ENCODE measurements at regions not wholly inside any gene's neighbourhood (a gene's known extent, or its start where the extent isn't known, plus 50 kb on each side); places are given as distances from the start of the nearest gene placed in this dataset.

DNA sequence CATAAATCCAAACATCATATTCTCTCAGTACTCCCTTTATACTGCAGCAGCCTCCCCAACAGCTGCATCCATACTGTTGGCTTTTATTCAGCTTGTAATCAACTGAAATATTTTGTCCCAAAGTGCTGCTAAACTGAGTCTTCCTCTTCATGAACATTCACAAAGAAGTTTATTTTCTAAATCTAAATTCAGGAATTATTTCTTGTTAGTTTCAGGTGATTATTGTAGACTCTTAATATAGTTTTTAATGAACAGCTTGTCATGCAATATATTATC, 269.3 kb upstream of the UBE2E2 start:
- ChIA-PET CTCF (no interaction called here), POLR2A (no interaction called here)
- TF ChIP-seq, protein P1, sequence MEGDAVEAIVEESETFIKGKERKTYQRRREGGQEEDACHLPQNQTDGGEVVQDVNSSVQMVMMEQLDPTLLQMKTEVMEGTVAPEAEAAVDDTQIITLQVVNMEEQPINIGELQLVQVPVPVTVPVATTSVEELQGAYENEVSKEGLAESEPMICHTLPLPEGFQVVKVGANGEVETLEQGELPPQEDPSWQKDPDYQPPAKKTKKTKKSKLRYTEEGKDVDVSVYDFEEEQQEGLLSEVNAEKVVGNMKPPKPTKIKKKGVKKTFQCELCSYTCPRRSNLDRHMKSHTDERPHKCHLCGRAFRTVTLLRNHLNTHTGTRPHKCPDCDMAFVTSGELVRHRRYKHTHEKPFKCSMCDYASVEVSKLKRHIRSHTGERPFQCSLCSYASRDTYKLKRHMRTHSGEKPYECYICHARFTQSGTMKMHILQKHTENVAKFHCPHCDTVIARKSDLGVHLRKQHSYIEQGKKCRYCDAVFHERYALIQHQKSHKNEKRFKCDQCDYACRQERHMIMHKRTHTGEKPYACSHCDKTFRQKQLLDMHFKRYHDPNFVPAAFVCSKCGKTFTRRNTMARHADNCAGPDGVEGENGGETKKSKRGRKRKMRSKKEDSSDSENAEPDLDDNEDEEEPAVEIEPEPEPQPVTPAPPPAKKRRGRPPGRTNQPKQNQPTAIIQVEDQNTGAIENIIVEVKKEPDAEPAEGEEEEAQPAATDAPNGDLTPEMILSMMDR (IDR thresholded peaks at IDR 0.05; ENCODE audit: insufficient read depth, low read length, missing control alignments): no peak
- no peak overlapping the region for H3K4me3 ChIP-seq (ENCODE audit: low read depth, low read length)
- no peak for DNase-seq (ENCODE audit: low read depth, low spot score)

DNA sequence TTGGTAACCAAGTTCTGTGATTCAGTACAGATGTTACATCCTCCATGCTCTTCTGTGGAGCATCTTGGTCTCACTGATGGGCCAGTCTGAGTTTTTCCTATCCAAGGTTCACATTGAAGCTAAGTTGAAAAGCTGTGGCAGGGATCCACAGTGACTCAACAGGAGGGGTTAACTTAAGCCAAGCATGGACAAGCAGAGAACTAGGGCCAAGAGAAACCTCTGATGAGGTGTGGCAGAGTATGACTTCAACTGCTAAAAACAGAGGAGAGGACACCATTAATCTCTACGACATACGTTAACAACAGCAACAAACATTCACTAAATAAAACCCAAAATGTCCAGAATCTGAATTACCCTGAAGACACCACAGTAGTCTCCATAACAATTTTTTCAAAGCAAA, 268.1 kb upstream of the UBE2E2 start:
- CTCF ChIA-PET: no interaction called here
- DNase-seq (ENCODE audit: low read depth, low spot score): no peak
- TF ChIP-seq, protein P1 (IDR thresholded peaks at IDR 0.05; ENCODE audit: insufficient read depth, low read length, missing control alignments): no peak
- POLR2A ChIA-PET: no interaction called here
- H3K4me3 ChIP-seq (ENCODE audit: low read depth, low read length): no peak overlapping the region

DNA sequence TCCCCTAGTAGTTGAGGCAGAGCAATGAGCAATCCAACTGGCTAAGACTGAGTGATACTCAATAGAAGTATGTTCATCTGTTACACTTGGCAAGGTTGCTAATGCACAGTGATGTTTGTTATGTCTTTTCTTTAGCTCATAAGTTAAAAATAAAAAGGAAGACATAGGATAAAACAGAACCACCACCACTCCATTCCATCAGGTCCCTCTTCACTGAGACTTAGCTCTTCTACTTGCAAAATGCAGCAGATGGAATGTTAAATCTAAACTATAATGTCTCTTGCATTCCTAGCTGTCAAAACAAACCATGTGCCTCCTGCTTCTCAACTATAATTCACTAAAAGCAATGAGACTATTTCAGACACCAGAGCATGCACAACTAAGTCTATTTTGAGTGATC, 265.6 kb upstream of the UBE2E2 start:
- POLR2A ChIA-PET: no interaction called here
- DNase-seq (ENCODE audit: low read depth, low spot score): no peak
- H3K4me3 ChIP-seq (ENCODE audit: low read depth, low read length): no peak overlapping the region
- CTCF ChIA-PET: no interaction called here
- TF ChIP-seq, protein P1 (IDR thresholded peaks at IDR 0.05; ENCODE audit: insufficient read depth, low read length, missing control alignments): no peak

DNA sequence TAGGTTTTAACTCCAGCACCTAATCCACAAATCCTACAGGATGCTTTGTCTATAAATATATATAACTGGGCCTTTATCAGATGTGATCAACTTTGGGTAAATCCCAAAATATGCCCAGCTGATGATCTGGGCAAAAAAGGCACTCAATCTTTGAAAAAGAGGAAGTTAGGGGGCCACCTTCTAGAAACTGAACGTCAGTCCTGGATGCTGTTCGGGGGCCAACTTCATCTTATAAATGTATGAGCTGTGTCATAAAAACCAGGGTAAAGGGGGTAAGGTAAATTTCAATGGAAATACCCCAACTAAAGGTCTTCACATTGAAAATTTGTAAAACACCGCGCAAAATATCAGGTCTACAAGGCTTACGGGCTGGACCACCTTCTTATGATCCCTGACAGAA, 264.4 kb upstream of the UBE2E2 start:
- no peak overlapping the region for H3K4me3 ChIP-seq (ENCODE audit: low read depth, low read length)
- CTCF ChIA-PET: no interaction called here
- DNase-seq (ENCODE audit: low read depth, low spot score): no peak
- POLR2A ChIA-PET: no interaction called here
- TF ChIP-seq, protein P1 (IDR thresholded peaks at IDR 0.05; ENCODE audit: insufficient read depth, low read length, missing control alignments): no peak

DNA sequence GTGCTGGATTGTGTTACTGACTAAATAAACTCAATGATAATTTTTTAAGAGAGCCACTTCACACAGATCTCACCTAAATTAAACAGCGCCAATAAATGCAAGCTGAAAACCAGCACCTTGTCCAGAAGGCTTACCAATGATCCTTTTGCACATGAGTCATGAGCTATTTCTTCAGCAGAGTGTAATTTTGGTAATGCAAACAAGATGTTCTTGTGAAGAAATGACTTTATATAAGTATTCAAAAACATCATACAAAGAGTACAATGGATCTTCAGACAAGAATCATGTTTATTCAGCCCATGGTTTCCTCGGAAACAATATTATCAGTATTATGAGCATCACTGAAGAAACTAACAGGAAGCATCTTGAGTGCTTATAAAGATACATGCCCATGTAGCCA, 263.8 kb upstream of the UBE2E2 start:
- no peak for DNase-seq (ENCODE audit: low read depth, low spot score)
- TF ChIP-seq, protein P1 (IDR thresholded peaks at IDR 0.05; ENCODE audit: insufficient read depth, low read length, missing control alignments): no peak
- ChIA-PET CTCF (no interaction called here), POLR2A (no interaction called here)
- no peak overlapping the region for H3K4me3 ChIP-seq (ENCODE audit: low read depth, low read length)

DNA sequence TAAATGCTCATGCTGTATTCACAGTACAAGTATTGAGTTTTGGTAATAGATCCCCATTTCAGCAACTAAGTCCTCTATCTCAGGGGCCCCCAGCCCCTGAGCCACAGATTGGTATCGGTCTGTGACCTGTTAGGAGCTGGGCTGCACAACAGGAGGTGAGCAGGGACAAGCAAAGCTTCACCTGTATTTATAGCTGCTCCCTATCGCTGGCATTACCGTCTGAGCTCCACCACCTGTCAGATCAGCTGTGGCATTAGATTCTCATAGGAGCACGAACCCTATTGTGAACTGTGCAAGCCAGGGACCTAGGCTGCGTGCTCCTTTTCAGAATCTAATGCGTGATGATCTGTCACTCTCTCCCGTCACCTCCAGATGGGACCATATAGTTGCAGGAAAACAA, 262.8 kb upstream of the UBE2E2 start:
- TF ChIP-seq, protein P1 (IDR thresholded peaks at IDR 0.05; ENCODE audit: insufficient read depth, low read length, missing control alignments): no peak
- POLR2A ChIA-PET: no interaction called here
- CTCF ChIA-PET: no interaction called here
- no peak overlapping the region for H3K4me3 ChIP-seq (ENCODE audit: low read depth, low read length)
- DNase-seq (ENCODE audit: low read depth, low spot score): no peak

DNA sequence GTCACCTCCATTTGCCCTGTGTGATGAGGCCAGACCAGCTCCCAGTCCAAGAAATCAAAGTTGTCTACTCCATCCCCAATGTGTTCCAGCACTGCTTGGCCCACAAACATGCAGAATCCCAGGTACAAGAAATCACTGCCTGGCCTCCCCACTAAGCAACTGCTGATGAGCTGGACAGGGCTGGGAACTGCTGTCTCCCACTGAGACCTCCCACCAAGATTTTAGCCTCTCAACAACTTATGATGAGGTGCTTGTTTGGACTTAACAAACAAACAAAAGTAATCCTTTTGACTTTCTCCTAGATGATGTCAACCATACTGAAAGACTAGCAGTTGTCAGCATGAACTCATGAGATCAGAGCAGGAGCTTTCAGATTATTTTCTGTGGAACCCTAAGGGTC, 260.1 kb upstream of the UBE2E2 start:
- POLR2A ChIA-PET: no interaction called here
- CTCF ChIA-PET: no interaction called here
- TF ChIP-seq, protein P1 (IDR thresholded peaks at IDR 0.05; ENCODE audit: insufficient read depth, low read length, missing control alignments): no peak
- H3K4me3 ChIP-seq (ENCODE audit: low read depth, low read length): no peak overlapping the region
- DNase-seq (ENCODE audit: low read depth, low spot score): no peak
